Activated CD8-positive, alpha-beta T cell treated with anti-CD3 and anti-CD28 coated beads for 36 hours (primary cell): ENCODE measurements at regions not wholly inside any gene's neighbourhood (a gene's known extent, or its start where the extent isn't known, plus 50 kb on each side); places are given as distances from the start of the nearest gene placed in this dataset.

Experiments used
- ATAC-seq: fragments of 200-7000 bp; cut with Tn5 transposase; one replicate; pipeline ENCODE4 v1.10.0; 2021; ENCODE audit warnings: mild to moderate bottlenecking, moderate library complexity
- CTCF ChIA-PET: fragments of 350-600 bp; sonication (Branson Sonifier 250); formaldehyde crosslinking; loops from one replicate; lab custom pipeline; 2021; ENCODE audit warnings: antibody characterized with exemption; lab: Charles Lee
- POLR2A ChIA-PET: fragments of 350-600 bp; sonication (Branson Sonifier 250); formaldehyde crosslinking; loops from one replicate; lab custom pipeline; 2021; ENCODE audit warnings: antibody characterized with exemption; lab: Charles Lee
- DNase-seq: peaks from one replicate; pipeline ENCODE4 v3.0.0-alpha.2; 2020
- H3K27ac Mint-ChIP-seq: one replicate; pipeline ENCODE4 v1.8.0; 2021; ENCODE audit warnings: mild to moderate bottlenecking, mixed read lengths
- H3K27me3 Mint-ChIP-seq: one replicate; pipeline ENCODE4 v1.8.0; 2021; ENCODE audit warnings: mixed read lengths
- H3K36me3 Mint-ChIP-seq: one replicate; pipeline ENCODE4 v1.8.0; 2021; ENCODE audit warnings: low read depth, mixed read lengths
- H3K4me1 Mint-ChIP-seq: one replicate; pipeline ENCODE4 v1.8.0; 2021; ENCODE audit warnings: low read depth, mixed read lengths
- H3K4me3 Mint-ChIP-seq: one replicate; pipeline ENCODE4 v1.8.0; 2021; ENCODE audit warnings: mild to moderate bottlenecking, moderate library complexity, mixed read lengths
- H3K9me3 Mint-ChIP-seq: one replicate; pipeline ENCODE4 v1.8.0; 2021; ENCODE audit warnings: mixed read lengths
- CTCF ChIP-seq: fragments of 200-600 bp; IDR thresholded peaks from one replicate; pipeline ENCODE4 v1.8.0; 2022; ENCODE audit warnings: antibody characterized with exemption, mild to moderate bottlenecking
- intact Hi-C: fragments of 100-400 bp; cut with micrococcal nuclease; formaldehyde crosslinking; loops from one replicate; pipeline ENCODE4 v1.10.0; 2022

GRCh38 chr3:22713936-22714335 lies 489.2 kb upstream of the UBE2E2 start:
- Mint-ChIP-seq H3K27me3 (no peaks in the 10 kb centered on the region), H3K4me3 (no peak overlapping the region)

GRCh38 chr3:22714749-22715148 lies 488.4 kb upstream of the UBE2E2 start:
- DNase-seq (no peak), ATAC-seq (no peak)
- no peak for TF ChIP-seq CTCF
- H3K4me3 Mint-ChIP-seq: no peak overlapping the region
- intact Hi-C loops: no loop called here
- H3K27me3 Mint-ChIP-seq: no peaks in the 10 kb centered on the region
- no peaks in the 10 kb centered on the region for H3K36me3 Mint-ChIP-seq
- ChIA-PET CTCF (no interaction called here), POLR2A (no interaction called here)
- H3K27ac Mint-ChIP-seq: no peak overlapping the region
- no peaks in the 10 kb centered on the region for H3K4me1 Mint-ChIP-seq
- H3K9me3 Mint-ChIP-seq: peaks cover 7% of the 10 kb centered on the region

More at GRCh38 chr3:22713936-22714335, 489.2 kb upstream of the UBE2E2 start:
- no peak overlapping the region for H3K27ac Mint-ChIP-seq
- ATAC-seq (no peak), DNase-seq (no peak)
- intact Hi-C loops: no loop called here
- peaks cover 7% of the 10 kb centered on the region for H3K9me3 Mint-ChIP-seq
- CTCF ChIA-PET: no interaction called here
- H3K4me1 Mint-ChIP-seq: no peaks in the 10 kb centered on the region
- no peak for TF ChIP-seq CTCF
- H3K36me3 Mint-ChIP-seq: no peaks in the 10 kb centered on the region
- POLR2A ChIA-PET: no interaction called here

- H3K4me3 Mint-ChIP-seq: no peak overlapping the region
- TF ChIP-seq CTCF: no peak
Observed at GRCh38 chr3:22720596-22720995, 482.5 kb upstream of the UBE2E2 start.

GRCh38 chr3:22724420-22724819 lies 478.7 kb upstream of the UBE2E2 start:
- ATAC-seq (no peak), DNase-seq (no peak)
- Mint-ChIP-seq H3K9me3 (no peaks in the 10 kb centered on the region), H3K27ac (no peak overlapping the region), H3K4me1 (no peaks in the 10 kb centered on the region), H3K4me3 (no peak overlapping the region), H3K27me3 (no peaks in the 10 kb centered on the region), H3K36me3 (no peaks in the 10 kb centered on the region)
- intact Hi-C loops: no loop called here
- TF ChIP-seq CTCF: no peak
- ChIA-PET CTCF (no interaction called here), POLR2A (no interaction called here)

More at GRCh38 chr3:22720596-22720995, 482.5 kb upstream of the UBE2E2 start:
- no peaks in the 10 kb centered on the region for H3K36me3 Mint-ChIP-seq
- CTCF ChIA-PET: no interaction called here
- DNase-seq (no peak), ATAC-seq (no peak)
- no peaks in the 10 kb centered on the region for H3K4me1 Mint-ChIP-seq
- no peak overlapping the region for H3K27ac Mint-ChIP-seq
- intact Hi-C loops: no loop called here
- H3K9me3 Mint-ChIP-seq: no peaks in the 10 kb centered on the region
- H3K27me3 Mint-ChIP-seq: no peaks in the 10 kb centered on the region
- POLR2A ChIA-PET: no interaction called here

GRCh38 chr3:22728406-22728805 lies 474.7 kb upstream of the UBE2E2 start:
- no peak for ATAC-seq
- H3K36me3 Mint-ChIP-seq: no peaks in the 10 kb centered on the region
- ChIA-PET CTCF (no interaction called here), POLR2A (no interaction called here)
- no peak for TF ChIP-seq CTCF
- no peak for DNase-seq
- H3K4me1 Mint-ChIP-seq: no peaks in the 10 kb centered on the region
- no peaks in the 10 kb centered on the region for H3K27me3 Mint-ChIP-seq
- H3K27ac Mint-ChIP-seq: no peak overlapping the region
- intact Hi-C loops: no loop called here
- H3K4me3 Mint-ChIP-seq: no peak overlapping the region
- no peaks in the 10 kb centered on the region for H3K9me3 Mint-ChIP-seq
